ENCODE measurements at regions not wholly inside any gene's neighbourhood (a gene's known extent, or its start where the extent isn't known, plus 50 kb on each side); places are given as distances from the start of the nearest gene placed in this dataset.

DNA sequence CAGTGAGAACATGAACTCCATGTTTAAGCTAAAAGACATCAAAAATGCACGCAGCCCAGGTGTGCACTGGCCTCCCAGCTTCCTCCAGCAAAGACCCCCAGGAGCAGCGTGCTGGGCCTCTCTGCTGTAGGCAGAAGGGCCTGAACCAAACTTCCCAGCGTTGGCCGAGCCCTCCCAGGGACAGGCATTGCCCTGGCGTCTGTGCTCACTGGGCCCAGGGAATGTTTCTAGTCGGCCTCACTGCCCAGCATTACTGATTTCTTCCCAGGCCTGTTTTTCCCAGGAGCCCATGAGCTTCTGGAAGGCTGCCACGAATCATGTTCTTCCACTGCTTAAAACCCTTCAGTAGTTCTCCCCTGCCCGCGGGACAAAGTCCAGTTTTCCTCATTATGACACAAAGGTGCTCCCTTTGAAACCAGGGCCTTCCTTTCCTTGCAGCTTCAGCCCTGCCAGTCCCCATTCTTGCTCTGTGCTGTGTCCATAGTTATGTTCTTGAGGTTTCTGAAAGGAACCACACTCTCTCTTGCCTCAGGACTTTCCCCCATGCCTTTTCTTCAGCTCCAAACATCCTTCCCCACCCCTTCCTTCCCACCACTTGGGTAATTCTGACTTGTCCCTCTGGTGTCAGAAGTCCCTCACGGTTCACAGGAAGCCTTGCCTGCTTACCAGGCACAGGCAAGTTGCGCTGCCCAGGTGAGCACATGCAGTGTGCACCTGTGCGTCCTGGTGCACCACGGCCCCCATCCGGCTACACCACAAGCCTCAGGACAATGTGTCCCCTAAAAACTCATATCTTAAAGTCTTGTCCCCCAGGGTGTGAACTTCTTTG is 93.4 kb upstream of the ENPP6 start:
- Histone ChIP-seq H3K36me3 (no peaks in the 10 kb centered on the region), H3K4me1 (peaks cover 0 to 10% (median 0%) of the 10 kb centered on the region in 4 donors), H3K4me3 (no peak overlapping the region), H3K27ac (peak overlapping the region in 1 of 3 donors; percentile 22), H3K9me3 (no peaks in the 10 kb centered on the region), H3K27me3 (no peaks in the 10 kb centered on the region)
- ATAC-seq = peak; percentile 38 to 71 (median 64)
- DNase-seq = peak; percentile 35 to 81 (median 57)
- WGBS (ENCODE audit: insufficient coverage, low coverage, low lambda C conversion rate, missing lambda C conversion rate) = 68% methylated on average over 9 of the region's 14 CpGs
- TF ChIP-seq, protein P1, sequence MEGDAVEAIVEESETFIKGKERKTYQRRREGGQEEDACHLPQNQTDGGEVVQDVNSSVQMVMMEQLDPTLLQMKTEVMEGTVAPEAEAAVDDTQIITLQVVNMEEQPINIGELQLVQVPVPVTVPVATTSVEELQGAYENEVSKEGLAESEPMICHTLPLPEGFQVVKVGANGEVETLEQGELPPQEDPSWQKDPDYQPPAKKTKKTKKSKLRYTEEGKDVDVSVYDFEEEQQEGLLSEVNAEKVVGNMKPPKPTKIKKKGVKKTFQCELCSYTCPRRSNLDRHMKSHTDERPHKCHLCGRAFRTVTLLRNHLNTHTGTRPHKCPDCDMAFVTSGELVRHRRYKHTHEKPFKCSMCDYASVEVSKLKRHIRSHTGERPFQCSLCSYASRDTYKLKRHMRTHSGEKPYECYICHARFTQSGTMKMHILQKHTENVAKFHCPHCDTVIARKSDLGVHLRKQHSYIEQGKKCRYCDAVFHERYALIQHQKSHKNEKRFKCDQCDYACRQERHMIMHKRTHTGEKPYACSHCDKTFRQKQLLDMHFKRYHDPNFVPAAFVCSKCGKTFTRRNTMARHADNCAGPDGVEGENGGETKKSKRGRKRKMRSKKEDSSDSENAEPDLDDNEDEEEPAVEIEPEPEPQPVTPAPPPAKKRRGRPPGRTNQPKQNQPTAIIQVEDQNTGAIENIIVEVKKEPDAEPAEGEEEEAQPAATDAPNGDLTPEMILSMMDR (IDR thresholded peaks at IDR 0.05) = no peak
- no peak for TF ChIP-seq POLR2A (IDR thresholded peaks at IDR 0.05)
- intact Hi-C loops (cut with DNase I) = no loop called here

- DNase-seq (peak in 2 of 3 donors; percentile 25 to 55), ATAC-seq (peak; percentile 71 to 83 (median 81))
- TF ChIP-seq, protein P1 (IDR thresholded peaks at IDR 0.05) = peak; percentile 18 to 37 (median 36)
- TF ChIP-seq POLR2A (IDR thresholded peaks at IDR 0.05) = no peak
- intact Hi-C loops (cut with DNase I) = no loop called here
- Histone ChIP-seq H3K27ac (no peak overlapping the region), H3K4me1 (peaks cover 0 to 10% (median 0%) of the 10 kb centered on the region in 4 donors), H3K36me3 (no peaks in the 10 kb centered on the region), H3K4me3 (no peak overlapping the region), H3K27me3 (no peaks in the 10 kb centered on the region), H3K9me3 (no peaks in the 10 kb centered on the region)
- 51% methylated on average over 3 of the region's 10 CpGs for WGBS (ENCODE audit: insufficient coverage, low coverage, low lambda C conversion rate, missing lambda C conversion rate)
These were observed 92.5 kb upstream of the ENPP6 start for GRCh38 chr4:184310171-184310567.

- Histone ChIP-seq H3K27me3 (no peaks in the 10 kb centered on the region), H3K4me3 (no peak overlapping the region), H3K27ac (no peak overlapping the region), H3K36me3 (no peaks in the 10 kb centered on the region), H3K9me3 (no peaks in the 10 kb centered on the region), H3K4me1 (peaks cover 0 to 10% (median 0%) of the 10 kb centered on the region in 4 donors)
- DNase-seq (peak in 1 of 3 donors; percentile 24), ATAC-seq (no peak)
- TF ChIP-seq, protein P1 (IDR thresholded peaks at IDR 0.05) = no peak
- TF ChIP-seq POLR2A (IDR thresholded peaks at IDR 0.05) = no peak
- intact Hi-C loops (cut with DNase I) = no loop called here
- WGBS (ENCODE audit: insufficient coverage, low coverage, low lambda C conversion rate, missing lambda C conversion rate) = 89% methylated on average over 7 of the region's 11 CpGs
These were observed 91.8 kb upstream of the ENPP6 start for GRCh38 chr4:184309241-184310170.

GRCh38 chr4:184306949-184307348 is 89.3 kb upstream of the ENPP6 start:
- intact Hi-C loops (cut with DNase I) = no loop called here
- Histone ChIP-seq H3K27ac (no peak overlapping the region), H3K9me3 (no peaks in the 10 kb centered on the region), H3K36me3 (no peaks in the 10 kb centered on the region), H3K4me3 (no peak overlapping the region), H3K4me1 (peaks cover 0 to 10% (median 0%) of the 10 kb centered on the region in 4 donors), H3K27me3 (no peaks in the 10 kb centered on the region)
- TF ChIP-seq, protein P1 (IDR thresholded peaks at IDR 0.05) = no peak
- no peak for TF ChIP-seq POLR2A (IDR thresholded peaks at IDR 0.05)
- DNase-seq (no peak), ATAC-seq (no peak)
- WGBS (ENCODE audit: insufficient coverage, low coverage, low lambda C conversion rate, missing lambda C conversion rate) = 78% methylated on average over 3 of the region's 3 CpGs

Measured in right lobe of liver (tissue), 6 donors.